Small intestine (tissue), 7 donors: ENCODE measurements at regions not wholly inside any gene's neighbourhood (a gene's known extent, or its start where the extent isn't known, plus 50 kb on each side); places are given as distances from the start of the nearest gene placed in this dataset.
"Not testable (repeated sequence)": the region's sequence is repeated elsewhere in the genome, so short reads cannot be mapped to it uniquely, and the experiment has no call there.

Source experiments
- DNase-seq, 2 donors: peaks; one replicate each; pipeline versions ENCODE4 v3.0.0 to v3.0.0-alpha.2; 2013
- FAIRE-seq: peaks from 2 replicates; lab custom pipeline; 2012; peaks lifted over from hg19 to GRCh38; lab: Jason Lieb, UNC
- H3K27ac ChIP-seq, 3 donors: one replicate each; pipeline ENCODE4 v1.5.1; 2013; ENCODE audit warnings: low read length in 2 of 3, mild to moderate bottlenecking in 2 of 3, control low read depth in 1 of 3, inconsistent platforms in 1 of 3, low read depth in 1 of 3, moderate library complexity in 1 of 3
- H3K27me3 ChIP-seq, 3 donors: one replicate each; pipeline ENCODE4 v1.6.1; 2013; ENCODE audit warnings: low read length in 3 of 3, inconsistent platforms in 1 of 3; ENCODE audit not compliant: control insufficient read depth in 3 of 3, insufficient read depth in 3 of 3
- H3K36me3 ChIP-seq, 3 donors: one replicate each; pipeline ENCODE4 v1.6.1; 2013; ENCODE audit warnings: low read length in 3 of 3, inconsistent platforms in 1 of 3, low read depth in 1 of 3, mild to moderate bottlenecking in 1 of 3, moderate library complexity in 1 of 3; ENCODE audit not compliant: control insufficient read depth in 3 of 3, insufficient read depth in 2 of 3
- H3K4me1 ChIP-seq, 3 donors: one replicate each; pipeline ENCODE4 v1.6.1; 2013; ENCODE audit warnings: low read length in 2 of 3, inconsistent platforms in 1 of 3, low read depth in 1 of 3, mild to moderate bottlenecking in 1 of 3, moderate library complexity in 1 of 3; ENCODE audit not compliant: control insufficient read depth in 3 of 3, insufficient read depth in 2 of 3
- H3K4me3 ChIP-seq, 3 donors: one replicate each; pipeline ENCODE4 v1.5.1; 2013; ENCODE audit warnings: low read length in 3 of 3, control low read depth in 1 of 3, inconsistent platforms in 1 of 3, low read depth in 1 of 3, mild to moderate bottlenecking in 1 of 3, moderate library complexity in 1 of 3
- H3K9me3 ChIP-seq, 2 donors: one replicate each; pipeline ENCODE4 v1.6.1; 2013; ENCODE audit warnings: low read depth in 1 of 2, low read length in 1 of 2; ENCODE audit not compliant: control insufficient read depth in 2 of 2, insufficient read depth in 1 of 2
- WGBS, 3 donors: extraction: QIAGEN DNeasy Blood & Tissue Kit; methylation state at CpG; one replicate each; pipeline ENCODE4 v1.1.7; 2013; 5-methylcytosine and 5-hydroxymethylcytosine counted together
- donor health status: healthy with polysubstance abuse.
- donor health status: control.
- donor health status: control.
- donor health status: Bipolar disorder and iron deficiency.
- donor health status: healthy.

DNA sequence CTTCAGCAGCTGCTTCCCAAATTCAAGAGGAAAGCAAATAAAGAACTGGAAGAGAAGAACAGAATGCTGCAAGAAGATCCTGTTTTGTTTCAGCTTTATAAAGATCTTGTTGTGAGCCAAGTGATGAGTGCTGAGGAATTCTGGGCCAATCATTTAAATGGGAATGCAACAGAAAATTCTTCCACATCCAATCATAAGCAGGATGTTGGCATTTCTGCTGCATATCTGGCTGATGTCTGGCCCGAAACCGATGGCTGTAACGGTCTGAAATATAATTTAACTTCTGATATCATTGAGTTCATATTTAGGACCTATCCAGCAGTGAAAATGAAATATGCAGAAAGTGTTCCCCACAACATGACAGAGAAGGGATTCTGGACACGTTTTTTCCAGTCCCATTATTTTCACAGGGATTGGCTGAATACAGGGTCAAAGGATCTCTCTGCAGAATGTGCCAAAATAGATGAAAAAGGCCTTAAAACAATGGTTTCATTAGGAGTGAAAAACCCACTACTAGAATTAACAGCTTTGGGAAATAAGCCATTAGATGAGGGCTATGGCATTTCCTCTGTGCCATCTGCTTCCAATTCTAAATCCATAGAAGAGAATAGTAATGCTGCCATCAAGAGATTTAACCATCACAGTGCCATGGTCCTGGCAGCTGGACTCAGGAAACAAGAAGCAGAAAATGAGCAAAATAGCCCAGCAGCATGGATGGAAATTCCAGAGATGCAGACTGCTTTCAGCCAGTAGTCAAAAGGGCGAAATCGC lies 175.6 kb downstream of the MC4R start:
- no peak for FAIRE-seq
- Histone ChIP-seq H3K4me1 (no peaks in the 10 kb centered on the region), H3K27me3 (no peaks in the 10 kb centered on the region), H3K4me3 (no peak overlapping the region), H3K27ac (no peak overlapping the region), H3K36me3 (no peaks in the 10 kb centered on the region), H3K9me3 (no peaks in the 10 kb centered on the region)
- no peak for DNase-seq
- 68 to 88% (median 81%) methylated on average over 6 of the region's 6 CpGs for WGBS, 3 donors

DNA sequence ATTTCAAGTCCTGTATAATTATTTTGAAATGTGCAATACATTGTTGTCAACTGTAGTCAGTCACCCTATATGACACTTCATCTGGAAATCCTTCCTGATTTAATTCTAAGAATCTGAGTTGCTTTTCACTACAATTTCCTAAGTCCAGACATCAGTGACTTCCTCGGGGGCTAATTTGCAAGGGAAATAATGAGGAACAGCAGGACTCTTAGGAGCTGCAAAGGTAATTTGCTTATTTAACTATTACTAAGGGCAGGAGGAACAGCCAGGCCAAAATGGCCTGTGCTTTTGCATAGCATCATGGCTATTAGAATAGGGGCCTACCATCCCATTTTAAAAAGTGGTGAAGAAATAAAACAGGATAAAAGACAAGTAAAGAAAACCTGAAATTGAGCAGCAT lies 178.8 kb downstream of the MC4R start:
- WGBS, 3 donors: 57 to 64% (median 58%) methylated on average over 1 of the region's 1 CpG
- Histone ChIP-seq H3K36me3 (no peaks in the 10 kb centered on the region), H3K27ac (no peak overlapping the region), H3K4me1 (no peaks in the 10 kb centered on the region), H3K9me3 (no peaks in the 10 kb centered on the region), H3K4me3 (no peak overlapping the region), H3K27me3 (no peaks in the 10 kb centered on the region)
- DNase-seq (no peak), FAIRE-seq (no peak)

DNA sequence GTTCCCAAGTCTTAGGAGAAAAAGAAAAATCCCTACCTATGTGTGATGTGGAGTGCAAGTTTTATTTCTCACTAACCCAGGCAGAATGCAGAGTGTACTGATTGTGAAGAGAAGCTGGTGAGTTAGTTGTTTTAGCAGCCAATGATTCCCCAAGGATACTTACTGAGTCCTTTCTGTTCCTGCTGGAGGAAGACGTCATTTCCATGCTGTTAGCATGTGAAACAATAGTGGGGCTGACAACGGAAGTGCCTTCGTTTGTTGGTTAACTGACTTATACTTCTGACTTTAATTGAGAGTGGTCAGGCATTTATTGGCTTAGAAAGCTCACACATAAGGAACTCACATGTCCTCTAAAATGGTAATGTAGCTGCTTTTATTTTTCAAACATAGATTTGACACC lies 180.6 kb downstream of the MC4R start:
- Histone ChIP-seq H3K4me1 (no peaks in the 10 kb centered on the region), H3K9me3 (no peaks in the 10 kb centered on the region), H3K27ac (no peak overlapping the region), H3K4me3 (no peak overlapping the region), H3K36me3 (no peaks in the 10 kb centered on the region), H3K27me3 (no peaks in the 10 kb centered on the region)
- 81 to 87% (median 85%) methylated on average over 3 of the region's 3 CpGs for WGBS, 3 donors
- FAIRE-seq (no peak), DNase-seq (no peak)

DNA sequence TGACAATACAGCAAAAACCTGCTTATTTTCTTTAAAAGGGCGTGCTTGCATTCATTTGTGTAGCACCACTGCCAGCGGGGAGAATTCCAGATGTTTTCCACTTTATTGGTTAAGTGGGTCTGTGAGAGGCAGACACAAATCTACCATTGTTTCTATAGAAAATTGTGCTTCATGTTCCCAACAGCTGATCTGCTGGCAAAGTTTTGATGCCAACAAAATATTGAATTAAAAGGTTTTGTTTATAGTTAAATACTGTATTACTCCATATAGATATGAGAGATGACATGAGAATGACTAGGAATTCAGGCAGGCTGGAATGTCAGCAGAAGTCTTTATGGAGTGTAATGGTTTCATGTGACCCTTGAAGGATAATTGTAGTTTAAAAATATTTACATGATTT lies 182.7 kb downstream of the MC4R start:
- 65 to 88% (median 76%) methylated on average over 2 of the region's 2 CpGs for WGBS, 3 donors

DNA sequence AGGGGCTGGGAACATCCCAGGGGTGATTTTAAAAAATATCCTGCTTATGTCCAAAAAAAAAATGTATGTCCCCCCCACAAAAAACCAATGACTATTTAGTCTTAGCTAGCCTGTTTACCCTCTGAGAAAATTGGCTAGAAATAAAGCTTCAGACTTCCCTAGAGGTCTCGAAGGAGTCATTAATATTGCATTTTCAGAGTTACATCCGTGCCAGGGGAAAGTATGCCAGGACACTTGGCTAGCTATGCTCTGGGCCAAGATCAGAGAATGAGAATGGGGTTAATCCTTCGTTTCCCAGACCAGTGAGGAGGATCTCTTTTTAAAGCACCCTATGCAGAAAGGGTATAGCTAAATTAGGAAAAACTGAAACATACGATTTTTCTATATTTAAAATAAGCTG lies 183.6 kb downstream of the MC4R start:
- Histone ChIP-seq H3K27me3 (no peaks in the 10 kb centered on the region), H3K4me3 (no peak overlapping the region), H3K36me3 (no peaks in the 10 kb centered on the region), H3K27ac (no peak overlapping the region), H3K4me1 (no peaks in the 10 kb centered on the region), H3K9me3 (no peaks in the 10 kb centered on the region)
- FAIRE-seq (no peak), DNase-seq (no peak)
- WGBS, 3 donors: 53 to 80% (median 62%) methylated on average over 4 of the region's 4 CpGs

More for the DNA sequence above, 182.7 kb downstream of the MC4R start:
- Histone ChIP-seq H3K27me3 (no peaks in the 10 kb centered on the region), H3K36me3 (no peaks in the 10 kb centered on the region), H3K27ac (no peak overlapping the region), H3K4me1 (no peaks in the 10 kb centered on the region), H3K4me3 (no peak overlapping the region), H3K9me3 (no peaks in the 10 kb centered on the region)
- FAIRE-seq (no peak), DNase-seq (no peak)

DNA sequence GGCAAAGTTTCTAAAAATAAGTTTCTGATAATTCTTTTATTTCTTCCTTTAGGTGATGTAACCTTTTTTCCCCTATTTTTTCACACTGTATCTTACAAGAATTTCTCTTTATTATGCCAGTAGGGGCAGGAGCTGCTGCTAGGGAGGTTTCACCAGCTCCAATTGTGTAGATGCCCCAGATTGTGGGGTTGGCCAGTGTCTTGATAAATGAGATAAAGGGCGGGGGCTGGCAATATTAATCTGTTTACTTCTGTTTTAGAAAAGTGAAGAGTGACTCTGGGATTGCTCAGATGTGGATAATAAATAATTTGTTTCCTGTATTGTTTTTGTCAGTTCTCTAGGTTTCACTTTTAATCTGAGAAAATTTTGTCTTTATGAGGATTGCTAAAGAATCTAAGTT lies 190.4 kb downstream of the MC4R start:
- no peak for FAIRE-seq

DNA sequence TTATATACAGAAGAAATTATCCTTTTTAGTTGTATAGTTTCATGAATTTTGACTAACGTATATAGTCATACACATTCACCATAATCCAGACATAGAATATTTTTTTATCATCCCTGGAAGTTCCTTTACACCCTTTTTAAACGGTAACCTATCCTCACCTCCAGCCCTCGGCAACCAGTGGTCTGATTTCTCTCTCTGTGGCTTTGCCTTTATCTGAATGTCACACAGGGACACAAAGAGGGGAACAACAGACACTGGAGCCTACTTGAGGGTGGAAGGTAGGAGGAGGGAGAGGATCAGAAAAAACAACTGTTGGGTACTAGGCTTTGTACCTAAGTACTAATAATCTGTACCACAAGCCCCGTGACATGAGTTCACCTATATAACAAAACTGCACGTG lies 191.9 kb downstream of the MC4R start:
- no peak overlapping the region for H3K4me3 ChIP-seq
- DNase-seq (no peak), FAIRE-seq (no peak)
- 83 to 91% (median 84%) methylated on average over 5 of the region's 5 CpGs for WGBS, 3 donors
- no peak overlapping the region for H3K27ac ChIP-seq
- H3K4me1 ChIP-seq: no peaks in the 10 kb centered on the region
- H3K27me3 ChIP-seq: no peaks in the 10 kb centered on the region
- no peaks in the 10 kb centered on the region for H3K9me3 ChIP-seq
- H3K36me3 ChIP-seq: no peaks in the 10 kb centered on the region

More for the DNA sequence above, 190.4 kb downstream of the MC4R start:
- H3K4me1 ChIP-seq: no peaks in the 10 kb centered on the region
- no peaks in the 10 kb centered on the region for H3K27me3 ChIP-seq
- DNase-seq: no peak
- H3K36me3 ChIP-seq: no peaks in the 10 kb centered on the region
- H3K4me3 ChIP-seq: no peak overlapping the region
- no peak overlapping the region for H3K27ac ChIP-seq
- H3K9me3 ChIP-seq: no peaks in the 10 kb centered on the region
- WGBS, 3 donors: 8 to 45% (median 34%) methylated on average over 1 of the region's 1 CpG

DNA sequence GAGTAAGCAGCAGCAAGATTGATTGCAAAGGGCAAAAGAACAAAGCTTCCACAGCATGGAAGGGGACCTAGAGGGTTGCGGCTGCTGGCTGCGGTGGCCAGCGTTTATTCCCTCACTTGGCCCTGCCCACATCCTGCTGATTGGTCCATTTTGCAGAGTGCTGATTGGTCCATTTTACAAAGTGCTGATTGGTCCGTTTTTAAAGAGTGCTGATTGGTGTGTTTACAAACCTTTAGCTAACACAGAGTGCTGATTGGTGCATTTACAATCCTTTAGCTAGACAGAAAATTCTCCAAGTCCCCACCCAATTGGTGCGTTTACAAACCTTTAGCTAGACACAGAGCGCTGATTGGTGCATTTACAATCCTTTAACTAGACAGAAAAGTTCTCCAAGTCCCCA lies 194.4 kb downstream of the MC4R start:
- DNase-seq, H3K4me1 ChIP-seq, H3K36me3 ChIP-seq, H3K4me3 ChIP-seq, H3K27me3 ChIP-seq, H3K9me3 ChIP-seq, H3K27ac ChIP-seq, FAIRE-seq: not testable (repeated sequence)
- 87 to 91% (median 88%) methylated on average over 6 of the region's 6 CpGs for WGBS, 3 donors

DNA sequence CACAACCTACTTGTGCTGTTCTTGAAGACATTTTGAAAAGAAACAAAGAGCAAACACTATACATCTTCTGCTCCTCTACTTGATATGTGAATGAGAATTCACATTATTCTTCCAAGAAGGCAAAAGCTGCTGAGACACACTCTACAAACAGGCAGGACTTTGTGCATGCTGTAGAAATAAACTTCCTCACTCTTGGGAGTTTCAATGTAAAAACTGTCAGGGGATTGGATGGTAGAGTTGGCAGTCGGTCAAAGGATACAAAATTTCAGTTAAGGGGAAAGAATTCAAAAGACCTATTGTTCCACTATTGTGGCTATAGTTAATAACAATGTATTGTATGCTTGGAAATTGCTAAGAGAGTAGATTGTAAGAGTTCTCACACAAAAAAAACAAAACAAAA lies 196.3 kb downstream of the MC4R start:
- no peaks in the 10 kb centered on the region for H3K9me3 ChIP-seq
- WGBS, 3 donors: 21 to 43% (median 32%) methylated on average over 1 of the region's 1 CpG
- DNase-seq: no peak
- H3K27ac ChIP-seq: no peak overlapping the region
- FAIRE-seq: no peak
- H3K27me3 ChIP-seq: no peaks in the 10 kb centered on the region
- no peaks in the 10 kb centered on the region for H3K4me1 ChIP-seq
- no peaks in the 10 kb centered on the region for H3K36me3 ChIP-seq
- no peak overlapping the region for H3K4me3 ChIP-seq
